Lower lobe of right lung (tissue), 2 donors: ENCODE measurements at regions not wholly inside any gene's neighbourhood (a gene's known extent, or its start where the extent isn't known, plus 50 kb on each side); places are given as distances from the start of the nearest gene placed in this dataset.

Experiments
- ATAC-seq, 2 donors: fragments of 200-7000 bp; cut with Tn5 transposase; one replicate each; pipeline ENCODE4 v1.9.1; 2020 to 2022; ENCODE audit warnings: mild to moderate bottlenecking in 2 of 2, moderate library complexity in 2 of 2
- DNase-seq: peaks from one replicate; pipeline ENCODE4 v3.0.0-alpha.2; 2020
- H3K27ac ChIP-seq: fragments of 200-600 bp; one replicate; pipeline ENCODE4 v1.8.0; 2022
- H3K27me3 ChIP-seq: fragments of 200-600 bp; one replicate; pipeline ENCODE4 v1.8.0; 2022; ENCODE audit warnings: low read depth
- H3K36me3 ChIP-seq: fragments of 200-600 bp; one replicate; pipeline ENCODE4 v1.8.0; 2022; ENCODE audit warnings: mild to moderate bottlenecking
- H3K4me1 ChIP-seq: fragments of 200-600 bp; one replicate; pipeline ENCODE4 v1.8.0; 2022
- H3K4me3 ChIP-seq: fragments of 200-600 bp; one replicate; pipeline ENCODE4 v1.8.0; 2022; ENCODE audit warnings: mild to moderate bottlenecking
- H3K9me3 ChIP-seq: fragments of 200-600 bp; one replicate; pipeline ENCODE4 v1.8.0; 2022
- CTCF ChIP-seq: fragments of 200-600 bp; IDR thresholded peaks from one replicate; pipeline ENCODE4 v1.8.0; 2022; ENCODE audit warnings: antibody characterized with exemption, mild to moderate bottlenecking
- intact Hi-C: fragments of 100-400 bp; cut with DNase I; formaldehyde crosslinking; loops from one replicate; pipeline ENCODE4 v1.11.0; 2022
- donor health status: DM: no; HTN: yes; CAD: no; lungs with severe emphysema.

- ATAC-seq: no peak
- H3K36me3 ChIP-seq: peaks cover 66% of the 10 kb centered on the region
- DNase-seq: no peak
- H3K27me3 ChIP-seq: no peaks in the 10 kb centered on the region
- no peaks in the 10 kb centered on the region for H3K4me1 ChIP-seq
- no peak overlapping the region for H3K27ac ChIP-seq
- intact Hi-C loops: no loop called here
- TF ChIP-seq CTCF: no peak
- H3K4me3 ChIP-seq: no peak overlapping the region
- H3K9me3 ChIP-seq: no peaks in the 10 kb centered on the region
Observed at GRCh38 chr7:149595078-149595477, 97.5 kb upstream of the ZNF746 start.

GRCh38 chr7:149588930-149589329 is 91.3 kb upstream of the ZNF746 start:
- DNase-seq: no peak
- Histone ChIP-seq H3K27ac (no peak overlapping the region), H3K4me3 (no peak overlapping the region), H3K27me3 (no peaks in the 10 kb centered on the region), H3K9me3 (no peaks in the 10 kb centered on the region), H3K4me1 (no peaks in the 10 kb centered on the region), H3K36me3 (peaks cover 69% of the 10 kb centered on the region)
- intact Hi-C loops: no loop called here
- no peak for ATAC-seq
- no peak for TF ChIP-seq CTCF

GRCh38 chr7:149586646-149587645 is 89.3 kb upstream of the ZNF746 start:
- no peaks in the 10 kb centered on the region for H3K4me1 ChIP-seq
- H3K36me3 ChIP-seq: peaks cover 61% of the 10 kb centered on the region
- ATAC-seq: no peak
- intact Hi-C loops: no loop called here
- H3K9me3 ChIP-seq: no peaks in the 10 kb centered on the region
- H3K27me3 ChIP-seq: no peaks in the 10 kb centered on the region
- H3K27ac ChIP-seq: no peak overlapping the region
- no peak for DNase-seq
- H3K4me3 ChIP-seq: no peak overlapping the region
- TF ChIP-seq CTCF: no peak

GRCh38 chr7:149584530-149584929 is 86.9 kb upstream of the ZNF746 start:
- no peak for TF ChIP-seq CTCF
- Histone ChIP-seq H3K9me3 (peaks cover 6% of the 10 kb centered on the region), H3K27me3 (no peaks in the 10 kb centered on the region), H3K4me3 (no peak overlapping the region), H3K27ac (no peak overlapping the region), H3K4me1 (no peaks in the 10 kb centered on the region), H3K36me3 (peaks cover 57% of the 10 kb centered on the region)
- intact Hi-C loops: no loop called here
- DNase-seq (no peak), ATAC-seq (no peak)

GRCh38 chr7:149584009-149584408 is 86.4 kb upstream of the ZNF746 start:
- Histone ChIP-seq H3K27me3 (no peaks in the 10 kb centered on the region), H3K4me3 (no peak overlapping the region), H3K36me3 (peaks cover 52% of the 10 kb centered on the region), H3K27ac (no peak overlapping the region), H3K4me1 (no peaks in the 10 kb centered on the region), H3K9me3 (peaks cover 11% of the 10 kb centered on the region)
- DNase-seq: no peak
- ATAC-seq: no peak
- intact Hi-C loops: no loop called here
- no peak for TF ChIP-seq CTCF
